ENCODE measurements at regions not wholly inside any gene's neighbourhood (a gene's known extent, or its start where the extent isn't known, plus 50 kb on each side); places are given as distances from the start of the nearest gene placed in this dataset.
A peak's percentile ranks its signal among the peaks of the same experiment; 100 is the strongest.

- Histone ChIP-seq H3K27me3 (ENCODE audit: control insufficient read depth, insufficient read depth, low read length) (no peaks in the 10 kb centered on the region), H3K4me3 (ENCODE audit: low read depth, low read length) (no peak overlapping the region), H3K36me3 (ENCODE audit: control insufficient read depth, insufficient read depth, low read length) (no peaks in the 10 kb centered on the region)
- no peak for DNase-seq (ENCODE audit: low read depth)
- no peak for TF ChIP-seq CTCF (IDR thresholded peaks at IDR 0.05; ENCODE audit: insufficient read depth, low read length, poor library complexity, severe bottlenecking)
Observed at GRCh38 chr13:70969321-70969720, 861.1 kb upstream of the KLHL1 start.

GRCh38 chr13:70967564-70967963 is 859.3 kb upstream of the KLHL1 start:
- Histone ChIP-seq H3K36me3 (ENCODE audit: control insufficient read depth, insufficient read depth, low read length) (no peaks in the 10 kb centered on the region), H3K27me3 (ENCODE audit: control insufficient read depth, insufficient read depth, low read length) (no peaks in the 10 kb centered on the region), H3K4me3 (ENCODE audit: low read depth, low read length) (no peak overlapping the region)
- DNase-seq (ENCODE audit: low read depth) = no peak
- no peak for TF ChIP-seq CTCF (IDR thresholded peaks at IDR 0.05; ENCODE audit: insufficient read depth, low read length, poor library complexity, severe bottlenecking)

- TF ChIP-seq CTCF (IDR thresholded peaks at IDR 0.05; ENCODE audit: insufficient read depth, low read length, poor library complexity, severe bottlenecking) = no peak
Observed at GRCh38 chr13:70964874-70965273, 856.6 kb upstream of the KLHL1 start.

GRCh38 chr13:70964124-70964523 is 855.9 kb upstream of the KLHL1 start:
- no peak overlapping the region for H3K4me3 ChIP-seq (ENCODE audit: low read depth, low read length)
- no peaks in the 10 kb centered on the region for H3K27me3 ChIP-seq (ENCODE audit: control insufficient read depth, insufficient read depth, low read length)
- H3K36me3 ChIP-seq (ENCODE audit: control insufficient read depth, insufficient read depth, low read length) = no peaks in the 10 kb centered on the region
- TF ChIP-seq CTCF (IDR thresholded peaks at IDR 0.05; ENCODE audit: insufficient read depth, low read length, poor library complexity, severe bottlenecking) = peak; percentile 28
- no peak for DNase-seq (ENCODE audit: low read depth)

More at GRCh38 chr13:70964874-70965273, 856.6 kb upstream of the KLHL1 start:
- H3K36me3 ChIP-seq (ENCODE audit: control insufficient read depth, insufficient read depth, low read length) = no peaks in the 10 kb centered on the region
- DNase-seq (ENCODE audit: low read depth) = no peak
- no peaks in the 10 kb centered on the region for H3K27me3 ChIP-seq (ENCODE audit: control insufficient read depth, insufficient read depth, low read length)
- H3K4me3 ChIP-seq (ENCODE audit: low read depth, low read length) = no peak overlapping the region

GRCh38 chr13:70960841-70961443 is 852.7 kb upstream of the KLHL1 start:
- Histone ChIP-seq H3K36me3 (ENCODE audit: control insufficient read depth, insufficient read depth, low read length) (no peaks in the 10 kb centered on the region), H3K27me3 (ENCODE audit: control insufficient read depth, insufficient read depth, low read length) (no peaks in the 10 kb centered on the region), H3K4me3 (ENCODE audit: low read depth, low read length) (no peak overlapping the region)
- TF ChIP-seq CTCF (IDR thresholded peaks at IDR 0.05; ENCODE audit: insufficient read depth, low read length, poor library complexity, severe bottlenecking) = peak; percentile 69
- peak; percentile 7 for DNase-seq (ENCODE audit: low read depth)

All from kidney epithelial cell (primary cell).